GM12865 (cell line): ENCODE measurements at regions not wholly inside any gene's neighbourhood (a gene's known extent, or its start where the extent isn't known, plus 50 kb on each side); places are given as distances from the start of the nearest gene placed in this dataset.

Experiments
- DNase-seq: peaks from one replicate; pipeline ENCODE4 v3.0.0; 2010; ENCODE audit warnings: low read depth
- H3K4me3 ChIP-seq: 2 replicates; pipeline ENCODE4 v1.5.1; 2011; ENCODE audit warnings: mild to moderate bottlenecking, low read depth, low read length, control low read depth
- CTCF ChIP-seq: IDR thresholded peaks from 2 replicates; pipeline ENCODE4 v1.5.1; 2011; ENCODE audit warnings: low read length, control low read depth, low read depth, inconsistent platforms; ENCODE audit not compliant: insufficient read depth; ENCODE audit errors: missing control alignments

- DNase-seq: no peak
- TF ChIP-seq CTCF: no peak
- H3K4me3 ChIP-seq: no peak overlapping the region
These were observed 238.2 kb upstream of the IRS2 start for GRCh38 chr13:110024645-110024980.

GRCh38 chr13:110023729-110024644 lies 237.6 kb upstream of the IRS2 start:
- TF ChIP-seq CTCF: no peak
- no peak overlapping the region for H3K4me3 ChIP-seq
- DNase-seq: no peak

GRCh38 chr13:110018009-110018408 lies 231.6 kb upstream of the IRS2 start:
- no peak overlapping the region for H3K4me3 ChIP-seq
- DNase-seq: no peak
- no peak for TF ChIP-seq CTCF

GRCh38 chr13:110017379-110017778 lies 231.0 kb upstream of the IRS2 start:
- DNase-seq: no peak
- no peak for TF ChIP-seq CTCF
- no peak overlapping the region for H3K4me3 ChIP-seq

- no peak for DNase-seq
- no peak overlapping the region for H3K4me3 ChIP-seq
- TF ChIP-seq CTCF: no peak
These were observed 228.9 kb upstream of the IRS2 start for GRCh38 chr13:110015253-110015652.

- DNase-seq: peak; percentile 30
- H3K4me3 ChIP-seq: no peak overlapping the region
- TF ChIP-seq CTCF: no peak
These were observed 228.3 kb upstream of the IRS2 start for GRCh38 chr13:110014719-110015118.
